MV-4-11 (cell line): ENCODE measurements at regions not wholly inside any gene's neighbourhood (a gene's known extent, or its start where the extent isn't known, plus 50 kb on each side); places are given as distances from the start of the nearest gene placed in this dataset.
A peak's percentile ranks its signal among the peaks of the same experiment; 100 is the strongest.

ENCODE experiments used
- DNase-seq: peaks from one replicate; lab custom pipeline; 2025; lab: John Stamatoyannopoulos, UW

GRCh38 chrX:40167850-40168479 lies 70.2 kb upstream of the BCOR start:
- DNase-seq: no peak

- no peak for DNase-seq
Measured at GRCh38 chrX:40167233-40167849, 69.6 kb upstream of the BCOR start.

- DNase-seq: no peak
Measured at GRCh38 chrX:40166582-40166981, 68.8 kb upstream of the BCOR start.

GRCh38 chrX:40165861-40166260 lies 68.1 kb upstream of the BCOR start:
- DNase-seq: no peak

GRCh38 chrX:40165206-40165605 lies 67.4 kb upstream of the BCOR start:
- DNase-seq: no peak

- no peak for DNase-seq
Measured at GRCh38 chrX:40164751-40165150, 67.0 kb upstream of the BCOR start.

- no peak for DNase-seq
Measured at GRCh38 chrX:40158036-40158706, 60.4 kb upstream of the BCOR start.

- no peak for DNase-seq
Measured at GRCh38 chrX:40157228-40158035, 59.7 kb upstream of the BCOR start.

- no peak for DNase-seq
Measured at GRCh38 chrX:40156470-40157227, 58.9 kb upstream of the BCOR start.

GRCh38 chrX:40155589-40156469 lies 58.1 kb upstream of the BCOR start:
- peak; percentile 21 for DNase-seq

GRCh38 chrX:40154853-40155588 lies 57.3 kb upstream of the BCOR start:
- peak; percentile 89 for DNase-seq

GRCh38 chrX:40154250-40154852 lies 56.6 kb upstream of the BCOR start:
- peak; percentile 42 for DNase-seq

GRCh38 chrX:40153345-40154249 lies 55.8 kb upstream of the BCOR start:
- DNase-seq: peak; percentile 73

- DNase-seq: peak; percentile 36
Measured at GRCh38 chrX:40152741-40153344, 55.1 kb upstream of the BCOR start.

GRCh38 chrX:40152173-40152711 lies 54.5 kb upstream of the BCOR start:
- no peak for DNase-seq

GRCh38 chrX:40151211-40152172 lies 53.7 kb upstream of the BCOR start:
- no peak for DNase-seq

GRCh38 chrX:40150503-40150902 lies 52.7 kb upstream of the BCOR start:
- peak; percentile 20 for DNase-seq
